ENCODE measurements at regions not wholly inside any gene's neighbourhood (a gene's known extent, or its start where the extent isn't known, plus 50 kb on each side); places are given as distances from the start of the nearest gene placed in this dataset.

- no peak for TF ChIP-seq POLR2AphosphoS5 (IDR thresholded peaks at IDR 0.05; ENCODE audit: low read depth)
- no peak for TF ChIP-seq GABPA (IDR thresholded peaks at IDR 0.05; ENCODE audit: low read depth)
- no peak for TF ChIP-seq SPI1 (IDR thresholded peaks at IDR 0.05; ENCODE audit: borderline replicate concordance, low read depth)
- no peak for TF ChIP-seq CTCF (IDR thresholded peaks at IDR 0.05; ENCODE audit: insufficient read depth, low read length)
- TF ChIP-seq REST (IDR thresholded peaks at IDR 0.05; ENCODE audit: insufficient replicate concordance, low read depth), result no peak
- Histone ChIP-seq H3K27ac (replicated peaks) (no peak overlapping the region), H3K27me3 (ENCODE audit: insufficient read depth, poor library complexity, severe bottlenecking) (no peaks in the 10 kb centered on the region), H3K4me3 (replicated peaks; ENCODE audit: insufficient read depth, low read length) (no peak overlapping the region)
- no peak for DNase-seq (ENCODE audit: low read depth in 1 of 2, low spot score in 1 of 2)
Observed at GRCh38 chr10:3248526-3249306, 76.1 kb upstream of the PITRM1 start.

GRCh38 chr10:3245395-3245794 lies 72.8 kb upstream of the PITRM1 start:
- H3K4me3 ChIP-seq (replicated peaks; ENCODE audit: insufficient read depth, low read length), result no peak overlapping the region
- DNase-seq (ENCODE audit: low read depth in 1 of 2, low spot score in 1 of 2), result no peak
- TF ChIP-seq CTCF (IDR thresholded peaks at IDR 0.05; ENCODE audit: insufficient read depth, low read length), result no peak
- no peaks in the 10 kb centered on the region for H3K27me3 ChIP-seq (ENCODE audit: insufficient read depth, poor library complexity, severe bottlenecking)
- H3K27ac ChIP-seq (replicated peaks), result no peak overlapping the region

GRCh38 chr10:3241967-3242650 lies 69.5 kb upstream of the PITRM1 start:
- Histone ChIP-seq H3K27me3 (ENCODE audit: insufficient read depth, poor library complexity, severe bottlenecking) (no peaks in the 10 kb centered on the region), H3K4me3 (replicated peaks; ENCODE audit: insufficient read depth, low read length) (no peak overlapping the region), H3K27ac (replicated peaks) (no peak overlapping the region)
- no peak for DNase-seq (ENCODE audit: low read depth in 1 of 2, low spot score in 1 of 2)
- TF ChIP-seq CTCF (IDR thresholded peaks at IDR 0.05; ENCODE audit: insufficient read depth, low read length) (no peak), GABPA (IDR thresholded peaks at IDR 0.05; ENCODE audit: low read depth) (no peak), REST (IDR thresholded peaks at IDR 0.05; ENCODE audit: insufficient replicate concordance, low read depth) (no peak), SPI1 (IDR thresholded peaks at IDR 0.05; ENCODE audit: borderline replicate concordance, low read depth) (no peak), POLR2AphosphoS5 (IDR thresholded peaks at IDR 0.05; ENCODE audit: low read depth) (no peak)
